D721Med (cell line): ENCODE measurements at regions not wholly inside any gene's neighbourhood (a gene's known extent, or its start where the extent isn't known, plus 50 kb on each side); places are given as distances from the start of the nearest gene placed in this dataset.

Experiments
- DNase-seq: peaks from one replicate; pipeline ENCODE4 v3.0.0; 2011; ENCODE audit warnings: low spot score; ENCODE audit not compliant: insufficient read length
- FAIRE-seq: peaks from 2 replicates; lab custom pipeline; 2011; peaks lifted over from hg19 to GRCh38; lab: Jason Lieb, UNC
- CTCF ChIP-seq: IDR thresholded peaks from 2 replicates; pipeline ENCODE4 v1.5.1; 2012; ENCODE audit warnings: mild to moderate bottlenecking, control low read depth; ENCODE audit not compliant: insufficient read depth; ENCODE audit errors: missing control alignments

- DNase-seq (no peak), FAIRE-seq (no peak)
- no peak for TF ChIP-seq CTCF
Measured at GRCh38 chr5:167219298-167219697, 1072.1 kb upstream of the WWC1 start.

- no peak for TF ChIP-seq CTCF
- no peak for DNase-seq
- no peak for FAIRE-seq
Measured at GRCh38 chr5:167226386-167226785, 1065.1 kb upstream of the WWC1 start.

GRCh38 chr5:167228134-167228533 is 1063.3 kb upstream of the WWC1 start:
- DNase-seq (no peak), FAIRE-seq (no peak)
- no peak for TF ChIP-seq CTCF

- no peak for TF ChIP-seq CTCF
- FAIRE-seq (no peak), DNase-seq (no peak)
Measured at GRCh38 chr5:167229751-167230150, 1061.7 kb upstream of the WWC1 start.

GRCh38 chr5:167230414-167230813 is 1061.0 kb upstream of the WWC1 start:
- FAIRE-seq (no peak), DNase-seq (no peak)
- no peak for TF ChIP-seq CTCF

GRCh38 chr5:167232675-167233311 is 1058.7 kb upstream of the WWC1 start:
- TF ChIP-seq CTCF = no peak
- DNase-seq (no peak), FAIRE-seq (no peak)

GRCh38 chr5:167233507-167234220 is 1057.8 kb upstream of the WWC1 start:
- DNase-seq = no peak
- no peak for FAIRE-seq
- no peak for TF ChIP-seq CTCF
